Ascending aorta (tissue), 2 donors: ENCODE measurements at regions not wholly inside any gene's neighbourhood (a gene's known extent, or its start where the extent isn't known, plus 50 kb on each side); places are given as distances from the start of the nearest gene placed in this dataset.

ENCODE experiments used
- DNase-seq, 2 donors: peaks; one replicate each; pipeline ENCODE4 v3.0.0-alpha.2; 2019; ENCODE audit warnings: low spot score in 2 of 2
- H3K27ac ChIP-seq, 2 donors: fragments of 200-600 bp; sonication (generic); one replicate each; pipeline ENCODE4 v1.5.1; 2016 to 2017; ENCODE audit warnings: mild to moderate bottlenecking in 1 of 2
- H3K27me3 ChIP-seq: fragments of 200-600 bp; sonication (generic); one replicate; pipeline ENCODE4 v1.5.1; 2017
- H3K36me3 ChIP-seq, 2 donors: fragments of 200-600 bp; sonication (generic); one replicate each; pipeline ENCODE4 v1.5.1; 2016
- H3K4me1 ChIP-seq, 2 donors: fragments of 200-600 bp; sonication (generic); one replicate each; pipeline ENCODE4 v1.5.1; 2016 to 2017; ENCODE audit warnings: mild to moderate bottlenecking in 1 of 2
- H3K4me3 ChIP-seq, 2 donors: fragments of 200-600 bp; sonication (generic); one replicate each; pipeline ENCODE4 v1.5.1; 2016 to 2017; ENCODE audit warnings: mild to moderate bottlenecking in 1 of 2
- H3K9me3 ChIP-seq, 2 donors: fragments of 200-600 bp; sonication (generic); one replicate each; pipeline ENCODE4 v1.5.1; 2016
- CTCF ChIP-seq, 3 experiments: fragments of 200-600 bp in 2 of 3; fragments of 450-650 bp in 1 of 3; sonication (generic) in 2 of 3; IDR thresholded peaks; one replicate each; pipeline ENCODE4 v1.5.1; 2016 to 2019; ENCODE audit warnings: antibody characterized with exemption in 3 of 3, mild to moderate bottlenecking in 1 of 3, moderate library complexity in 1 of 3
- intact Hi-C: fragments of 100-400 bp; cut with DNase I; formaldehyde crosslinking; loops from one replicate; pipeline ENCODE4 v1.15.1; 2023

GRCh38 chr22:48438096-48438495, 1389.6 kb downstream of the BRD1 start:
- intact Hi-C loops: no loop called here
- no peak overlapping the region for H3K27ac ChIP-seq
- H3K9me3 ChIP-seq: no peaks in the 10 kb centered on the region
- no peak for TF ChIP-seq CTCF (IDR thresholded peaks at IDR 0.05)
- H3K4me1 ChIP-seq: no peaks in the 10 kb centered on the region
- DNase-seq: no peak
- no peak overlapping the region for H3K4me3 ChIP-seq
- H3K36me3 ChIP-seq: no peaks in the 10 kb centered on the region
- H3K27me3 ChIP-seq: no peaks in the 10 kb centered on the region

- DNase-seq: no peak
- H3K27me3 ChIP-seq: no peaks in the 10 kb centered on the region
- H3K27ac ChIP-seq: no peak overlapping the region
- H3K9me3 ChIP-seq: no peaks in the 10 kb centered on the region
- intact Hi-C loops: no loop called here
- H3K36me3 ChIP-seq: no peaks in the 10 kb centered on the region
- no peak overlapping the region for H3K4me3 ChIP-seq
- H3K4me1 ChIP-seq: no peaks in the 10 kb centered on the region
- no peak for TF ChIP-seq CTCF (IDR thresholded peaks at IDR 0.05)
Observed at GRCh38 chr22:48436201-48436931, 1391.3 kb downstream of the BRD1 start.

GRCh38 chr22:48434868-48435250, 1392.8 kb downstream of the BRD1 start:
- intact Hi-C loops: no loop called here
- Histone ChIP-seq H3K4me3 (no peak overlapping the region), H3K27ac (no peak overlapping the region), H3K27me3 (no peaks in the 10 kb centered on the region), H3K36me3 (no peaks in the 10 kb centered on the region), H3K4me1 (no peaks in the 10 kb centered on the region), H3K9me3 (no peaks in the 10 kb centered on the region)
- no peak for TF ChIP-seq CTCF (IDR thresholded peaks at IDR 0.05)
- no peak for DNase-seq

GRCh38 chr22:48434156-48434867, 1393.4 kb downstream of the BRD1 start:
- Histone ChIP-seq H3K27ac (no peak overlapping the region), H3K4me1 (no peaks in the 10 kb centered on the region), H3K36me3 (no peaks in the 10 kb centered on the region), H3K4me3 (no peak overlapping the region), H3K9me3 (no peaks in the 10 kb centered on the region), H3K27me3 (no peaks in the 10 kb centered on the region)
- no peak for DNase-seq
- no peak for TF ChIP-seq CTCF (IDR thresholded peaks at IDR 0.05)
- intact Hi-C loops: no loop called here

GRCh38 chr22:48433647-48434046, 1394.0 kb downstream of the BRD1 start:
- intact Hi-C loops: no loop called here
- DNase-seq: no peak
- H3K27me3 ChIP-seq: no peaks in the 10 kb centered on the region
- no peaks in the 10 kb centered on the region for H3K36me3 ChIP-seq
- H3K27ac ChIP-seq: no peak overlapping the region
- H3K9me3 ChIP-seq: no peaks in the 10 kb centered on the region
- no peaks in the 10 kb centered on the region for H3K4me1 ChIP-seq
- no peak for TF ChIP-seq CTCF (IDR thresholded peaks at IDR 0.05)
- H3K4me3 ChIP-seq: no peak overlapping the region
